Epidermal melanocyte (primary cell): ENCODE measurements at regions not wholly inside any gene's neighbourhood (a gene's known extent, or its start where the extent isn't known, plus 50 kb on each side); places are given as distances from the start of the nearest gene placed in this dataset.

Experiments used
- DNase-seq: peaks from one replicate; pipeline ENCODE4 v3.0.0; 2011; ENCODE audit warnings: low spot score; ENCODE audit not compliant: insufficient read length

DNA sequence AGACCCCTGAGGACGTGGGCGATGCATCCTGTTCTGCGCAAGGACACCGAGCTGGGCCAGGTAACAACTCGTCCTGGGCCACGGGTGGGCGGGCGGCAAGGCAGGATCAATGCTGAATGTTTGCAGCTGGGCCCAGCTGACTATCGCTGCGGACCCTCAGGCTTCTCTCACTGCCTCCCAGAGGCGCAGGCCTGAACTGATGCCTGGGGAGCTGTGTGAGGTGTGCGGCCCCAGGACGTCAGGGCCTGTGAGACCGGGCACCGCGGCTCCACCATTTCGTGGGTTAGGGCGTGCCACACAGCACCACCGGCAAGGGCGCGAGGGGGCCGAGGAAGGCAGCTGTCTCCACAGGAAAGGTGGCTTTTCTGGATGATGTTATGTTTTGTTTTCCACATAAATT lies 307.4 kb downstream of the NDUFA10 start:
- DNase-seq, result no peak

DNA sequence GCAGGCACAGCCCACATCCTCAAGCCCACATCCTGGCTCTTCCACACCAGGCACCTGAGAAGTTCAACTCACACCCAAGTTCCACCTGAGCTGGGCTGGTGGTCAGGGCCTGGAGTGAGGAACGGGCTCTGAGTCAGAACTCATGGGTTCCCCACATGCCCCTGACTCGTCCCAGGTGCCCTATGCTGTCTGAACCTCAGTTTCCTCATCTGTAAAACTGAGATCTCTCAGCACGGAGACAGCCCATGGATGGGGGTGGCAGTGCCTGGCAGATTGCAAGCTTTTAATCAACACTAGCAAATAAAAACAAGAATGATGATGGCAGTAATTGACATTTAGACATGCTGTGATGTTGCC lies 307.8 kb downstream of the NDUFA10 start:
- no peak for DNase-seq

DNA sequence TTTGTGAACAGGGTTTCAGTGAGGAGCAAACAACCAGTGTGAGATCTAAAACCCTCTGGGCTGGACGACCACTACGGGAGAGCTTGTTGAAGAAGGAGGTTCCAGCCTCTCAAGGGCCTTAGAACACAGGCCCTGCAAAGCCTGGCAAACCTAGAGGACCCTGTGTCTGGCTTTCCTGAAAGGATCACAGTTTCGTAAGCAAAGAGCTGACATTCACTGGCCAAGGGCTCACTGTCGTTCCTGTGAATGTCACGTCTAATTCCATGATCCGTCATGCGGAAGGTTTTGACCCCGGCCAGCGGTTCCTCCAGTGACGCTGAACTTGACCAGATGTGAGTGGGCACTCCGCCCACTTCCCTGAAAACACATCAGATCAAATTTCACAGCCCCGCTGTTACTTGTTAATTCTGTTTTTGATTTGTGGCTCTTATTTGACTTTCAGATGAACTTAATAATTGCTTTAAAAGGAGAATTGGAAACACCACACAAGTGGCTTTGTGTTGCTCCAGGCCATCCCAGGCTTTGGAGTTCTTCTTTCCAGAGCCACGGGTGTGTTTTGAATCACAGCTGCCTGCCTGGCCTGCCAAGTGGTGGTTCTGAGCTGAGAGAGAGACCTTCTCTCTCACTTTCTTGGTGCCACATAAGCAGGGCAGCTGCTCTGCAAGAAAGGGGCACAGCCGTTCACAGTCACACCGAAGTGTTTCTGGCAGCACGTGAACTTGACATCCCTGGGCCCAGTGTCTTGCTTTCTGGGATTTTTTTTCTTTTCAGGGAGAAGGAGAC lies 308.4 kb downstream of the NDUFA10 start:
- DNase-seq, result peak; percentile 43

DNA sequence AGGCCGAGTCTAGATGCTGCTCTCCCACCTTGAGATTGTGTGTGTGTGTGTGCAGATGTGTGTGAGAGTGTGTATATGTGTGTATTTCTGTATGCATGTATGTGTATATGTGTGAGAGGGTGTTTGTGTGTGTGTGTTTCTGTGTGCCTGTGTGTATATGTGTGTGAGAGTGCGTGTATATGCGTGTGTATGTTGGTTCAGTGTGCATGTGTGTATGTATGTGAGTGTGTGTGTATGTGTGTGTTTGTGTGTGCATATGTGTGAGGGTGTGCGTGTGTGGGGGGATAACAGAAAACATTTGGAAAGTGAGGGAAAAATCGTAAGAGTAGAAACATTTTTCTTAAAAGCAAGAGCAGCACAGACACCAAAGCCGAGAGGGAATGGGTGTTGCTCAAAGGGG lies 309.1 kb downstream of the NDUFA10 start:
- DNase-seq, result no peak

DNA sequence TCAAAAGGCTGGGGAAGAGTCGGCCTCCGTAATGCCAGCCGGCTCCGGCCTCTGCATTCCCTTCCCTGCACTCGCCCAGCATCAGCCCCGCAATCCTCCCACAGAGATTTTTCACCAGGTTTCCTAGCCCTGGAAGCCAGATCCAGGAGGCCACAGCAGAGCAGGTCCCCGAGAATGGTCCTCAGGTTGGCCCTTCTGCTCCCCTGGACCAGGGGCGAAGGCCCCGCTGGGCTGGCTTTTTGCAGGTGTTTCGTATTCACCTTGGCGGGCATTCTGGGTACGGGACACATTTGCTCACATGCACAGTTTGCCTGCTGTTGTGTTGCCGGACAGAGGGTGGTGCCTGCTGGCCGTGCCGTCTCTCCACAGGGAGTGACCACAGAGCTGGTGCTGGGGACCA lies 309.5 kb downstream of the NDUFA10 start:
- no peak for DNase-seq

DNA sequence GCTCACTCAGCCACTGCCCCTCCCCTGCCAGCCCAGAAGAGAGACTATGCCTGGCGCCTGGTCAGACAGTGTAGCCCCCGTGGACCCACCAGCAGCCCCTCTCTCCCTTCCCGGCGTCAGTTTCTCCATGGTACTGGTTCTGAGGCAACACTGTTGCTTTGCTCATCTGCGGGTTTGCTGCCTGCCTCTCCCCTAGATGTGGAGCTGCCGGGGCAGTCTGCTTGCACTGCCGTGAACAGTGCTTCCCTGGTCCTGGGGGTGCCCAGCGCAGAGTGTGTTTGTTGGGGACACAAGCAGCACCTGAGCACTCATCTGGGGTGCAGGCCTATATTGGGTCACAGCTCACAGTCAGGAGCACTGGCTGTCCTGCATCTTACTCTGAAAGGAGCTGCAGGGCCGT lies 309.9 kb downstream of the NDUFA10 start:
- no peak for DNase-seq

DNA sequence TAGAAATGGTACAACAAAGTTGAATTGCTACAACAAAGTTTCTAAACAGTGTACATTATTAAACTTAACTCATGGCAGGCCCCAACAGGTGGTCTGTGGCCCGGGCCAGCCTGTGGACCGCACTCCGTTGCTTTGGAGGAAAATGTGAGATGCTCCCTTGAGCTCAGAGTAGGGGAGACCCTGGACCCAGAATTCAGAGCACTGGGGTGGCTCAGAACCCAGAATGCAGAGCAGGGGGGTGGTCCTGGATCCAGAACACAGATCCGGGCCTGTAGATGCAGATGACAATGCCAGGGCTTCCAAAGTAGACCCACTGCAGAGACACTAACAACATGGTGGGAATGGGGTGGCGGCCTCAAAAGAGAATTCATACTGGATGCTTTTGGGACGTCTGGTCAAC lies 311.0 kb downstream of the NDUFA10 start:
- no peak for DNase-seq

DNA sequence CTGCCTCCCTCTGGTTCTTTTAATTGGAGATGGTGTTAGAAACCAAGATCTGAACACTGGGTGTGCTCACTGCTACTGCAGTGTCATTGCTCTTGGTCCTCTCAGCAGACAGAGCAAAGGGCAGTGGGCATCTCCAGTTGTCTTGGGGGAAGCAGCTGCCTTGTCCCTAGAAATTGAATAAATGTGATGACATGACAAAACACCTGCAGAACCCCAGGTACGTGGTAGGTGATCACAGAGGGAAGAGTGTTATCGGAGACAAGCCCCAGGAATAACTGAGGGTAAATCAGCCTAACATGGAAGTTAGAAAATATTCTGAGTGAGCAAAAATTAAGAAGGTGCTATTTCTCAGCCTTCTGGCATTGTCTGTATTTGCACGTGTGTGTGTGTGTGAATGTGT lies 311.9 kb upstream of the HDAC4 start:
- DNase-seq, result no peak

DNA sequence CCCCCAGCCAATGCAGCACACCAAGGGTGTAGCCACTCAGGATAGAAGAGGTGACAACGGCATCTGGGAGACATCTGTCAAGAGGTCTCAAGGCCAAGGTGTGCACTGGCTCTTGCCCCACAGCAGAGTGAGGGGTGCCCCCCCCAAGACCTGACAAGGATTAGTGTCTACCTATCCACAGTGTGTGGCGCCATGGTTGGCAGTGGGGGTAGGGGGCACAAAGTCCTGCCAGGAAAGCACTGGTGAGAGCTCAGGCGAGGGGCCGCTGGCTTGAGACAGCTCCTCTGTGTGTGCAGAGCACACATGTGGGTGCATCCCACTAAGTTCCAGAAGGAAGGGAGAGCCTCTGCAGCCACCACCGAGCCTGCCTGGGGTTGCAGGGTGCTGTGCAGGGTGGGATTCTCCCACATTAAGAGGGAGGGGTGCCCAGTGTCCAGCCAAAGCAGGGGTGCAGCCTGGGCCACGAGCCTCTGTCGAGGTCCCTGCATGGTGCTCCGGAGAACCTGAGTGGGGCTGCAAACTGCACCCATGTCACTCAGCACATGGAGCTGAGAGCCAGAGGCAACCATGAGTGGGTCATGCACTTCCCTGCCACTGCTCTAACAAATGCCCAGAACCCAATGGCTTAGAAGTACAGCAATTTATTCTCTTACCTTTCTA lies 311.2 kb upstream of the HDAC4 start:
- DNase-seq, result no peak

DNA sequence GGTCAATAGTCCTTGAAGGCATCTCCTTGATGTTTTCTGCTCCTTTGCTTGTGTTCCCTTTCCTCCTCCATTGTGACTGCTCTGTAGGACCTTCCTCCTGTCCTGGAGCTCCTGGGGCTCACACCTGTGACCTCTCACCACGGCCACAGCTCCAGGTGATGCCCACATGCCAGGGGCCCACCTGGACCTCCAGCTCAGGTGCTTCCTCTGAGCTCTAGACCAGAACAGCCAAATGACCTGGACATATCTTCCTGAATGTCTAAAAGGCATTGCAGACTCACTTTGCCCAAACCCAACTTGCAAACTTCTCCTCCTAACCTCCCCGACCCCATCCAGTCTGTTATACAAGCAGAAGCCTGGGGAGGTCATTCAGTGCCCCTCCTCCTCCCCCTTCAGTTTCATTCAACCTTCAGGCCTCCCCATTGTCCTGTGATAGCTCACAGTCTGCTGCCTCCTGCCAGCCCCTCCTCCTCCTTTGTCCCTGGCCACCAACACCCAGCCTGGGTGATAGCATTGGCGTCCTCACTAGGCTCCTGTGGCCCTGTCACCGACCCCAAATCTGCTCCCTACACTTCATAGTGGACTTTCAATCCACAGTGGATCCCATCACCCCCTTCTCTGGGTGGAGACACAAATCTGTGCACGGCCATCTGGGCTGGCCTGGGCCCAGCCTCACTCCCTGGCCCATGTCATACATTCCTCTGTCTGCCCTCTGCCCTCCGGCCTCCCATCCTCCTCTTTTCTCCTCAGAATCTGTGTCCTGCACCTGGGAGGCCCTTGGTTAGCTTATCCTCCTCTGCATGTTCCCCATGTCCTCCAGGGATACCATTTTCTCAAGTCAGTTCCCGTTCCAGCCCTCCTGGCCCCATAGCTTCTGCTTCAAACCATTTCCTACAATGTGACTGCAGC lies 310.4 kb upstream of the HDAC4 start:
- DNase-seq, result no peak

DNA sequence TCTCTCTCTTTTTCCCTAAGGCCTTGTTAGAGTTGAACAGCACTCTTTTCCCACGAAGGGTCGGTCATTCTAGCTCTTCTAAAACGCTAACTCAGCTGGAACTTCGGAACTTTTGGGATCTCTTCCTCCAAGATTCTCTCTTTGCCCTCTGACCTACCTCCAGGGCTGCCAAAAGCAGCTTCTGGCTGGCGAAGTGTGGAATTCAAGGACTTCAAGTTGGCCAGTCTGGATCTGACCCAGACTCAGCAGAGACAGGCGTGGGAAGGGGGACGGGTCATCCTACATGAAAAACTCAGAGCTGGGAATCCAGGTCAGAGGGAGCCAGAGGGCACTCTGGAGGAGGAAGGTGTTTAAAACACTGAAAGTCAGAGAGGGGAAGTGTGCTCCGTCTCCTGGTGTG lies 305.5 kb upstream of the HDAC4 start:
- DNase-seq, result no peak

DNA sequence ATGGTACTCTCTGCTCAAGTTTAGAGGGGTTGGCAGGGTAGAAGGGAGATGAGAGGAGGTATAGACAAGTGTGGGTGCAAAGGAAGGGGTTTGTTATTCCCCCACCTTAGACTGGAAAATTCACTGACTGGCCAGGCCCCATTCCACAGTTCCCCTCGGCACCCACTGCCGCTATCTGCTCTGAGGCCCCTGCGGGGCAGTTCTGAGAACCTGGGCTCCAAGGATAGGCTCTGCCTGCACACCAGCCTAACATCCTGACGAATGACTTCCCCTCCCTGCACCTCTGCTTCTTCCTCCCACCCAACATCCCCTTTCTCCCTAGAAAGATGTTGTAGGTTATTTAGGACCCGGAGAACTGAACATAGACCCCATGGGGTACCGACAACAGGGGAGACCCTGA lies 303.9 kb upstream of the HDAC4 start:
- DNase-seq, result no peak

DNA sequence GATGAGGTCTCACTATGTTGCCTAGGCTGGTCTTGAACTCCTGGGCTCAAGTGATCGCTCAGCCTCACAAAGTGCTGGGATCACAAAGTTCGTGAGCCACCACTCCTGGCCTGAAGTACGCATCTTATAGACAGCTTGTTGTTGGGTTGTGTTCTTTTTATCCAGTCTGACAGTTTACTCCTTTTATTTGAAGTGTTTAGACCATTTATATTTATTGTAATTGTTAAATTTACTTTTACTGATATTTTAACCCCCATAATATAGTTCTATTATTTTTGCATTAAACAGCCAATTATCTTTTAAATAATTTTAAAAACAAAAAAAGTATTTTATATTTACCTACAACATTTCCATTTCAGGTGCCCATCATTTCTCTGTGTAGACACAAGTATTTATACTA lies 303.0 kb upstream of the HDAC4 start:
- no peak for DNase-seq

DNA sequence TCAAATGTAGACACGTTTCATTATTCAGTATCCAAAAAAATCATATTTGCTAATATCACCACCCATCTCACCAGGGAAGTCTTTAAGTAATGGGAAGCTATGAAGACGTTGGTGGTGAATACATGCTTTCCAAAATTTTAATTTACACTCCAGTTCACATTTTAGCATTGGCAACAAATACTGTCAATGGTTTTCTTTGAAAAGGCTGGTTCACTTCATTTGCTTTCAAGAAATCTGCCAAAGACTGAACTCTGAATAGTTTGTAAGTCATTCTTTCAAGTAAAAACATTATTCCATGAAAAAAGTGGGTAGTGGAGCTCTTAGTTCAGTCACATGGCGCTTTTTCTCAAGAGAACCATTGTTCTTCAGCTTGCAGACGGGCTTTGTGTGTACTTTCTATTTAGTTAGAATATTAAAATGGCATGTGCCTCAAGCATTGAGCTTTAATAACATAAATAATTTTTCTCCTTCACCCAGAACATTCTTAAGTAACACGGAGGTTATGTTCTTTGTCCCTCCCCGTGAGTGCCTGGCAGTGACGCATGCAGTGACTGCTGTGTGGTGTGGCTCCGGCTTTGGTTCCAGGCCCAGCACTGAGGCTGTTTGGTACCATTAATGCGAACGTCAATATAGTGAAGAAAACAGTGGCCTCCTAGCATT lies 300.0 kb upstream of the HDAC4 start:
- peak; percentile 74 for DNase-seq

DNA sequence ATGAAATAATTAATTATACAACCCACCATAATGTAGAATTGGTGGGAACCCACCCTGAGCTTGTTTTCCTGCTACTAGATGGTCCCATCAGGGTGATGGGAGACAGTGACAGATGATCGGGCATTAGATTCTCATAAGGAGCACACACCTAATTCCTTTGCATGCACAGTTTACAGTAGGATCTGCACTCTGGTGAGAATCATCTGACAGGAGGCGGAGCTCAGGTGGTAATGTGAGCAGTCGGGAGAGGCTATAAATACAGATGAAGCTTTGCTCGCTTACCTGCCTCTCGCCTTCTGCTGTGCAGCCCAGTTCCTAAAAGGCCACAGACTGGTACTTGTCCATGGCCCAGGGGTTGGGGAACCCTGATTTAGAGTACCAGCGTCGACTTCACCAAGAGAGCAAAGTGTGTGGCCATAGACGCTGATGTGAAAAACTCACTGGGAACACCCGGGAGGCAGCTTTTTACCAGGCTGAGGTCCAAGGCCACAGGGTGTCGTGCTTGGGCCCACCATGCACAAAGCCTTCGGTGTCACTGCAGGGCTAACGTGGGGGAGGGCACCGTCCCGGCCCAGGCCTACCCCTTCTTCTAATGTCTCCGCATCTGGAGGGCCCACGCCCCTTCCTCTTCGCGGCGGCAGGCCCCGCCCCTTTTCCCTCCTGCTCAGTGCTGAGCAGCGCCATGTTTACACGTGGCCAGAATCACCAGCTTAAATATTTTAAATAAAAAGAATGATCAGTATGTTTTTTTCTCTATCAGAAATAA lies 296.8 kb upstream of the HDAC4 start:
- DNase-seq, result no peak

DNA sequence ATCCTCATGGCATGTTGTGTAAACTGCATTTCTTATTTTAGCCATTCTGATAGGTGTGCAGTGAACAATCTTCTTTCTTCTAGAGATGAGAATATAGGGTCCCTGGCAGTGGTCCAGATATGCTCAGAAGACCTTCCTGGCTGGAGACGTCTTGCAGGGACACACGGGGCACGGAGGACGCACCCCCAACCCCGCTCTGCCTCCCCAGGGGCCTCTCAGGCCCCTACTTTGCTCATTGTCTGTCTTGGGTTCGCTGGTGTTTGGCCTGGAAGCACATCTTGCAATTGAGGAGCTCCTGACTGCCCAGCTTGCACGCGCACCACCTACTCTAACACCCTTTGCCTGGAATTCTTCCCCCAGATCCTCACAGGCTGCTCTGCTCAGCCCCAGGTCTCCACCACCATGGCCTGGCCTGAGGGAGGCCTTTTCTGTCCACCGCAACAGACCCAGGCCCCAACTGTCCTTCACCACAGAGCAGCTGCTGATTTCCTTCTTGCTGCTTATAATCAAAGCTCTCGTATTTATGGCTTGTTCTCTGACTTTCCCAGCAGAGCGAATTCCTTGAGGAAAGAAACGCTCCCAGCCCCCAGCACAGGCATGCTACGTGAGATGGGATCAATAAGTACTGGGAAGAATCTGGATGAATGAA lies 295.9 kb upstream of the HDAC4 start:
- DNase-seq, result no peak

DNA sequence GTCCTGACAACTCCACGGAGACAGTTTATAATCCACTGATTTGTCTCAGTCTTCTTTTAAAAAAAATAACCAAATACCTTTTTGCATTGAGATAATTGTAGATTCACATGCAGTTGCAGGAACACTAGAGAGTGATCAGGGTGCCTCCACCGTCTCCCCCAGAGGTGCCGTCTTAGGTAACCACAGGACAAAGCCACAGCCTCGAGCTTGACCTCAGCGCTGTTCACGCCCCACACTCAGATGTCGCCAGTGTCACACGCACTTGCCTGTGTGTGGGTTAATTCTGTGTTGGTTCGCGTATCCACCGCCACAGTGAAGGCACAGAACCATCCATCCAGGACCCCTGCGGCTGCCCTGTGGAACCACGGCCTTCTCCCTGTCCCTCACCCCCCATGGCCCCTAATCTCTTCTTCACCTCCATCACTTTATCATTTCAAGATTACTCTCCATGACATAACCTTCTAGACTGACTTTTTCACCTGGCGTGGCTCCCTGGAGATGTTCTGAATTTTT lies 295.0 kb upstream of the HDAC4 start:
- DNase-seq, result no peak

DNA sequence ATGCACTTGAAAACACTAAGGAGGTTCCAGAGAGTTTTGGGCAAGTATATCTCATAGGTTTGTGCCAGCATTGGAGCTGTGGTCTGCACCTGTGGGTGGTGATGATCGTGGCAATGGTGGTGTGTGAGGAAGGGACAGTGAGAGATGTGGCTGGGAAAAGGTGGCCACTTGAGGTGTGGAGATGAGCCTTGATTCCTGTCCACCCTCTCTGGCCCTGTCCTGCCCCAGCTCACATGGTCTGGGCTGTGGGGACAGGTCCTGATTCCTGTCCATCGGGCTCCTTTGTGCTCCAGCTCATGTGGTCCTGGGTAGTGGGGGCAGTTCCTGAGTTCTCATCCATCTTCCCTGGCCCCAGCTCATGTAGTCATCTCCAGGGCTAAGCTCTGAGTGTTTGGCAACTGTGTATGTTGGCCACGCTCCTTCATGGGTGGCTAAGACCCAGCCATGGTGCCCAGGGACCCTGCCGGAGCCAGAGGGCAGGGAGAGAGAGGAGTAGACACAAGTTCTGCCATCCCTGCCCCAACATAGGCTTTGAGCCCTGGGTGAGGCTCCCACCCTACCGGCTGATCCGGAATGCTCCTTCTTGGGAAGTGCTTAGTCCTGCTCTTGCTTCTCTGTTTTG lies 294.4 kb upstream of the HDAC4 start:
- no peak for DNase-seq

DNA sequence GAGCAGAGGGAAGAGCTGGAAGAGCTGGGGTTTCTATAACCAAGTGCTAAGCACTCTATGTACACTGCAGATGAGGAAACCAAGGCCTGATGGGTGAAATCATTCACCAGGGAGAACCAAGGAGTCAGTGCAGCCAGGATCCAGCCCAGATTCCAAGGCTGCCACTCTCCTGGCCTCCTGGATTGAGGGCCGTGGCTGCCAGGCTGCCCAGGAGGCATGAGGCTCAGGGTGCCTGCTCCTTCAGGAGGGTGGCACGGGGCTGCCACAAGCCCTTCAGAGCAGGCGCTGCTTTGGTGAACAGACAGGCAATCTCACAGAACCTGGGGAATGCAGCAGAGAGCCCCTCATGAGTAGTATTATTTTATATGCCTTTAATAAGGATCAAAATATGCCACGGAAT lies 293.7 kb upstream of the HDAC4 start:
- DNase-seq, result no peak
